Nephron (organoid): ENCODE measurements at regions not wholly inside any gene's neighbourhood (a gene's known extent, or its start where the extent isn't known, plus 50 kb on each side); places are given as distances from the start of the nearest gene placed in this dataset.

Source experiments
- H3K27ac Mint-ChIP-seq, 3 experiments: 2 replicates each; pipeline ENCODE4 v1.8.0; 2020; ENCODE audit warnings: mixed read lengths in 3 of 3, mild to moderate bottlenecking in 2 of 3, moderate library complexity in 1 of 3
- H3K27me3 Mint-ChIP-seq: 2 replicates; pipeline ENCODE4 v1.8.0; 2021; ENCODE audit warnings: low read depth, mild to moderate bottlenecking, moderate library complexity, mixed read lengths
- H3K36me3 Mint-ChIP-seq: 2 replicates; pipeline ENCODE4 v1.8.0; 2020; ENCODE audit warnings: low read depth, mixed read lengths
- H3K4me1 Mint-ChIP-seq: 2 replicates; pipeline ENCODE4 v1.8.0; 2020; ENCODE audit warnings: mixed read lengths
- H3K4me3 Mint-ChIP-seq, 3 experiments: 2 replicates each; pipeline ENCODE4 v1.8.0; 2020; ENCODE audit warnings: mild to moderate bottlenecking in 3 of 3, mixed read lengths in 3 of 3, moderate library complexity in 2 of 3
- H3K9me3 Mint-ChIP-seq: 2 replicates; pipeline ENCODE4 v1.8.0; 2020; ENCODE audit warnings: mixed read lengths
- TF ChIP-seq, protein P1 (sequence below), 3 experiments: fragments of 200-600 bp; sonication (generic); IDR thresholded peaks; one replicate each; pipeline ENCODE4 v1.5.0; 2021; ENCODE audit warnings: antibody characterized with exemption in 3 of 3; ENCODE audit not compliant: unreplicated experiment in 3 of 3

DNA sequence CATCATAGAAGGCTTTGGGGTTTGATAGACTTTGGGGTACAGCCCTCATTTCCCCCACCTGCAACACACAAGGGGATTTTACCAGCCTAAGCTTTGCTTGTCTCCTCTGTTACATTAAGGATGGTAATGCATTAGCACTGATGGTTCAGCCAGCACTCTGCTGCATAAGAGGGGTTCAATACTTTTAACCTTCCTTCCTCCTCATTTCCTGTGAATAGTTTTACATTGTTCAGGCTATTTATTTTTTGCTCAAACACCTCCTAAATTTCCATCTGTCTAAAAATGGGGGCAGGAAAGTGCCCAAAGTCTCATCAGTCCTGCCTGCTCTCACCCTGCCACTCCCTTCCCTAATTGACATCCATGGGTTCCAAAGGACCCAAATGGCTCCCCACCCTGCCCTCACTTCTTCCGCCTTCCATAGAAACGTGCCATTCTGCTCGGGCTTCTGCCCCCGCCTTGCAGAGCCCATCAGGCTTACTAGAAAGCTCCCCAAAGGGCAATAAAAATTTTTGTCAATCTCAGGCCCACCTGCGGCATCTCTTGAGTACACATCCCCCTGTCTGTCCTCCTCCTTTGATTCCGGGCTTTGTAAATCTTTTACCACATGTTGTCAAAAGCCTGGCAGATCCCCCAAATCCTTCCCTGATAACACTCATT, 239.5 kb upstream of the SLC24A2 start:
- TF ChIP-seq, protein P1, sequence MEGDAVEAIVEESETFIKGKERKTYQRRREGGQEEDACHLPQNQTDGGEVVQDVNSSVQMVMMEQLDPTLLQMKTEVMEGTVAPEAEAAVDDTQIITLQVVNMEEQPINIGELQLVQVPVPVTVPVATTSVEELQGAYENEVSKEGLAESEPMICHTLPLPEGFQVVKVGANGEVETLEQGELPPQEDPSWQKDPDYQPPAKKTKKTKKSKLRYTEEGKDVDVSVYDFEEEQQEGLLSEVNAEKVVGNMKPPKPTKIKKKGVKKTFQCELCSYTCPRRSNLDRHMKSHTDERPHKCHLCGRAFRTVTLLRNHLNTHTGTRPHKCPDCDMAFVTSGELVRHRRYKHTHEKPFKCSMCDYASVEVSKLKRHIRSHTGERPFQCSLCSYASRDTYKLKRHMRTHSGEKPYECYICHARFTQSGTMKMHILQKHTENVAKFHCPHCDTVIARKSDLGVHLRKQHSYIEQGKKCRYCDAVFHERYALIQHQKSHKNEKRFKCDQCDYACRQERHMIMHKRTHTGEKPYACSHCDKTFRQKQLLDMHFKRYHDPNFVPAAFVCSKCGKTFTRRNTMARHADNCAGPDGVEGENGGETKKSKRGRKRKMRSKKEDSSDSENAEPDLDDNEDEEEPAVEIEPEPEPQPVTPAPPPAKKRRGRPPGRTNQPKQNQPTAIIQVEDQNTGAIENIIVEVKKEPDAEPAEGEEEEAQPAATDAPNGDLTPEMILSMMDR (IDR thresholded peaks at IDR 0.05; ENCODE audit: unreplicated experiment in 3 of 3) = no peak
- H3K36me3 Mint-ChIP-seq = no peaks in the 10 kb centered on the region
- peaks cover 6% of the 10 kb centered on the region for H3K27me3 Mint-ChIP-seq
- H3K9me3 Mint-ChIP-seq = no peaks in the 10 kb centered on the region
- H3K4me1 Mint-ChIP-seq = peaks cover 17% of the 10 kb centered on the region
- no peak overlapping the region for H3K4me3 Mint-ChIP-seq
- H3K27ac Mint-ChIP-seq = peak overlapping the region in 2 of 3 experiments; percentile 0 to 2

GRCh38 chr9:20023961-20024571, 235.2 kb upstream of the SLC24A2 start:
- peaks cover 24% of the 10 kb centered on the region for H3K4me1 Mint-ChIP-seq
- H3K9me3 Mint-ChIP-seq = no peaks in the 10 kb centered on the region
- peak overlapping the region; percentile 67 to 90 (median 74) for H3K27ac Mint-ChIP-seq
- H3K4me3 Mint-ChIP-seq = no peak overlapping the region
- H3K36me3 Mint-ChIP-seq = no peaks in the 10 kb centered on the region
- TF ChIP-seq, protein P1 (IDR thresholded peaks at IDR 0.05; ENCODE audit: unreplicated experiment in 3 of 3) = no peak
- no peaks in the 10 kb centered on the region for H3K27me3 Mint-ChIP-seq

- H3K36me3 Mint-ChIP-seq = no peaks in the 10 kb centered on the region
Observed at GRCh38 chr9:20023210-20023905, 234.5 kb upstream of the SLC24A2 start.

DNA sequence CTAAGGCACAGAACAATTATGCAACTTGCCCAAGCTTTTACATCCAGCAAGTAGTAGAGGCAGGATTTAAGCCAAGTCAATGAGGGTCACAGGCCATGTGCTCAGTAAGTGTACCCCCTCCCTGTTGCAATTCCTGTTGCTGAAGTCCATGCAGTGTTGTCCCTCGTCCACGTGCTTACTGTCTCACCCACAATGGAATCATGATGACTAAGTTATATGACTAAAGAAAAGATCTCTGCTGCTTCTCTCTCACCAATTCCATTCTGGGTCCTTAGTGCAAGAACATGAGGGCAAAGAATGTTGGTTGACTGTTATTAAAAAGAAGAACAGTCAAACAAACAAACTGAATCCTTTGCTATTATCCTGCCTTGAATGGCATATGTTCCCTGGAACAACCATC, 233.6 kb upstream of the SLC24A2 start:
- Mint-ChIP-seq H3K4me3 (no peak overlapping the region), H3K36me3 (no peaks in the 10 kb centered on the region), H3K9me3 (no peaks in the 10 kb centered on the region), H3K27ac (no peak overlapping the region), H3K27me3 (no peaks in the 10 kb centered on the region), H3K4me1 (peaks cover 17% of the 10 kb centered on the region)
- TF ChIP-seq, protein P1 (IDR thresholded peaks at IDR 0.05; ENCODE audit: unreplicated experiment in 3 of 3) = no peak

More at GRCh38 chr9:20023210-20023905, 234.5 kb upstream of the SLC24A2 start:
- peaks cover 17% of the 10 kb centered on the region for H3K4me1 Mint-ChIP-seq
- no peaks in the 10 kb centered on the region for H3K9me3 Mint-ChIP-seq
- H3K4me3 Mint-ChIP-seq = no peak overlapping the region
- TF ChIP-seq, protein P1 (IDR thresholded peaks at IDR 0.05; ENCODE audit: unreplicated experiment in 3 of 3) = no peak
- peak overlapping the region; percentile 67 to 90 (median 74) for H3K27ac Mint-ChIP-seq
- no peaks in the 10 kb centered on the region for H3K27me3 Mint-ChIP-seq

DNA sequence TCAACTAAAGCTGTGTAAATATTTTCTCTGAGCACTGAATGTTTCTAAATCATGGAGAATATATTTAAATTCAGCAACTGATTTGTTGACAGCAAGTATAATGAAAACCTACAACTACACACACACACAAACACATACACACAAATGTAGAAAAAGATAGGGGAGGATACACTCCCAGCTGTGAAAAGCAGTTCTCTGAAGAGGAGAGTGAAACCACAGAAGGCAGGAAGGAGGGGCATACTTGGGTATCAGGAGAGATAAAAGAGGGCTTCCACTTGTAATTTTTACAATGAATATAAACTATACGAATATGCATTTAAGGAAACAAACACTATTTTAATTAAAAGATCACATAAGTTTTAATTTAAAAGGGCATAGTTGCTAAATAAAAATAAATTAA, 227.8 kb upstream of the SLC24A2 start:
- Mint-ChIP-seq H3K9me3 (peaks cover 12% of the 10 kb centered on the region), H3K4me1 (no peaks in the 10 kb centered on the region), H3K36me3 (no peaks in the 10 kb centered on the region), H3K4me3 (no peak overlapping the region), H3K27me3 (no peaks in the 10 kb centered on the region), H3K27ac (no peak overlapping the region)
- TF ChIP-seq, protein P1 (IDR thresholded peaks at IDR 0.05; ENCODE audit: unreplicated experiment in 3 of 3) = no peak
